ENCODE measurements at regions not wholly inside any gene's neighbourhood (a gene's known extent, or its start where the extent isn't known, plus 50 kb on each side); places are given as distances from the start of the nearest gene placed in this dataset.

GRCh38 chr12:4005851-4006430 lies 132.7 kb upstream of the PARP11 start:
- TF ChIP-seq POLR2AphosphoS5 (IDR thresholded peaks at IDR 0.05; ENCODE audit: borderline replicate concordance, low read depth, low read length), result no peak
- TF ChIP-seq EZH2 (IDR thresholded peaks at IDR 0.05), result no peak
- no peak for TF ChIP-seq FOXP2 (optimal IDR thresholded peaks at IDR 0.05; ENCODE audit: control extremely low read depth, extremely low read length, insufficient read depth)

Data from SK-N-MC (cell line).